ENCODE measurements at regions not wholly inside any gene's neighbourhood (a gene's known extent, or its start where the extent isn't known, plus 50 kb on each side); places are given as distances from the start of the nearest gene placed in this dataset.

DNA sequence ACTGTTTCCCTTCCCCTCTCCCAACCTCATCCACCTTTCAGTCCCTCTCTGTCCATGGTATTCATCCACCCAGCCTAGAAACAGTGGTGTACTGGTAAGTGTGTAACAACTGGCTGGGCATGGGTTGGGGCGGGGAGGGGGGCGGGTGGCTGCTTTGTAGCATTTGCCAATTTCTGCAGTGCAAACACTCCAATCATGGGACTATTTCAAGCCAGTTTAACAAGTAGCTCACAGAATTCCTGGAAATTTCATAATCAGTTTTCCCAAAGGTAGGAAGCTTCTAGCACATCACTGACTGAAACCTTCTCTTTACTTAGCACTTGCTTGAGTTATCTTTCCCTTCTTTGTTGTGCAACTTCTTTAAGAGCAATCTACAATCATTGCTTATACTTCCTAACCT, 100.8 kb upstream of the WASF3 start:
- no peaks in the 10 kb centered on the region for H3K4me1 ChIP-seq (ENCODE audit: control insufficient read depth, insufficient read depth, low read length)
- no peak for DNase-seq (ENCODE audit: low read depth, low spot score)
- H3K36me3 ChIP-seq (ENCODE audit: control insufficient read depth, insufficient read depth, low read length), result no peaks in the 10 kb centered on the region
- no peak overlapping the region for H3K4me3 ChIP-seq (ENCODE audit: low read length)
- H3K9me3 ChIP-seq (ENCODE audit: control insufficient read depth, insufficient read depth, low read length), result no peaks in the 10 kb centered on the region
- H3K27me3 ChIP-seq (ENCODE audit: control insufficient read depth, insufficient read depth, low read length), result no peaks in the 10 kb centered on the region
- no CpG with 5 or more reads among the region's 2 CpGs for WGBS (ENCODE audit: insufficient coverage, insufficient read length)
- H3K27ac ChIP-seq (ENCODE audit: low read length), result no peak overlapping the region

- Histone ChIP-seq H3K27ac (ENCODE audit: low read length) (no peak overlapping the region), H3K4me1 (ENCODE audit: control insufficient read depth, insufficient read depth, low read length) (no peaks in the 10 kb centered on the region), H3K9me3 (ENCODE audit: control insufficient read depth, insufficient read depth, low read length) (no peaks in the 10 kb centered on the region), H3K27me3 (ENCODE audit: control insufficient read depth, insufficient read depth, low read length) (no peaks in the 10 kb centered on the region), H3K4me3 (ENCODE audit: low read length) (no peak overlapping the region), H3K36me3 (ENCODE audit: control insufficient read depth, insufficient read depth, low read length) (no peaks in the 10 kb centered on the region)
- no peak for DNase-seq (ENCODE audit: low read depth, low spot score)
These were observed 100.3 kb upstream of the WASF3 start for GRCh38 chr13:26457212-26457611.

DNA sequence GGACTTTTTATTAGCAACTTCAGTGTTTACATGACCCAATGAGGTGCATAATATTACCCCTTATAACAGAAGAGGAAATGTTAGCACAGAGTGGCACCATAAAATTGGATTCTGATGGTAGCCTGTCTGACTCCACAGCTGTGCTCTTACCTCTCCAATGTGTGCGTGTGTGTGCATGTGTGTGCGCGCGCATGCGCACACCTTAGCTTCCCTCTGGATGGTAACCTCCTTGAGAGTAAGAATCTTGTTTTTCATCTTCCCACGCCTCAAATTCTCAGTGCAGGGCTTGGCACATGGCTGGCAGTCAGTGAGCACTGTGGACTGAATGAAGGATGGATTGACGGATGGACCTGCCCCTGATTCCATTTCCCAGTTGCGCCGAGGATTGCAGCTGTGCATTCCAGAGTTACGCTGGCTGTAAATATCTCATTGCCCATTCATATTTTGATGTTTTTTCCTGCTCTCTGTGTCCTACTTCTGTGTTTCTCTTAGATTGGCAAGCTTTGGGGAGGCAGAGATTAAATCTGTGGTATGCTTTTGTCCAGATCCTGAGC, 99.2 kb upstream of the WASF3 start:
- no peaks in the 10 kb centered on the region for H3K4me1 ChIP-seq (ENCODE audit: control insufficient read depth, insufficient read depth, low read length)
- no peaks in the 10 kb centered on the region for H3K9me3 ChIP-seq (ENCODE audit: control insufficient read depth, insufficient read depth, low read length)
- H3K27ac ChIP-seq (ENCODE audit: low read length), result no peak overlapping the region
- WGBS (ENCODE audit: insufficient coverage, insufficient read length), result no CpG with 5 or more reads among the region's 10 CpGs
- DNase-seq (ENCODE audit: low read depth, low spot score), result no peak
- no peak overlapping the region for H3K4me3 ChIP-seq (ENCODE audit: low read length)
- no peaks in the 10 kb centered on the region for H3K27me3 ChIP-seq (ENCODE audit: control insufficient read depth, insufficient read depth, low read length)
- H3K36me3 ChIP-seq (ENCODE audit: control insufficient read depth, insufficient read depth, low read length), result no peaks in the 10 kb centered on the region

DNA sequence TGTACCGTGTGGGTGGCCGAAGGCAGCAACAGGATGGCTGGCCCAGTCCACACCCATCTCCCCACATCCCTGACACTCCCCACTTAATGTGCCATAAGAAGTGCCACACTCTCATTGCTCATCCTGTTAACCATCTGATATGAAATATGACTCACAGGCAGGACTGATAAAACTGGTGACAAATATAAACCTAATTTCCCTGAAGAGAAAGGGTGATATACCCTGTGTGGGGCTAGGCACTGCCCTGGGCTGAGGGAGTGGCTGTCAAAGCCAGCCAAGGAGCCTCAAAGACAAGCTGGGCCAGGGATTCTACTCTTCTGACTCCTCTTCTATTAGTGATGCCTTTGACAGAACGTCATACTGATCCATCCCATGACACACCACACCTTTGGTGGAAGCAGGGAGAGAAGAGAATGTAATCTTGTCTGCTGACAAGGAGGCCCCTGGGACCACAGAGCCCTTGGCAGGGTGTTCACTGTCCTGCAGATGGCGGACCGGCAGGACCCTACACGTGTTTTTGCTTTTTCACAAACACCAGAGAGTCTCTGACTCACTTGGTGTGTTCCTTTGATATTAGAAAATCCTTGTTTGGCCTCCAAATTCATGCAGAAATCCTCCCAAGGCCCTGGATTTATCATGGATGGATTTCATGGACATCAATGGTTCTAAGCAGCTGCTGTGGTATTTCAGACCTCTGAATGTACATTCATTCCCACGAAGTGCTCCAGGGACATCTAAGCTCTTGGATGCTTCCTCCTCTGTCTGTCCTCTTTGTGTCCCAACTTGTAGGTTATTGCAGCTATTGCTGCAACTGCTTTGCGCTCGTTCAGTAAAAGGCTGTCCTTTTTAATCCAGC, 98.0 kb upstream of the WASF3 start:
- no CpG with 5 or more reads among the region's 9 CpGs for WGBS (ENCODE audit: insufficient coverage, insufficient read length)
- DNase-seq (ENCODE audit: low read depth, low spot score), result no peak
- H3K27ac ChIP-seq (ENCODE audit: low read length), result no peak overlapping the region

DNA sequence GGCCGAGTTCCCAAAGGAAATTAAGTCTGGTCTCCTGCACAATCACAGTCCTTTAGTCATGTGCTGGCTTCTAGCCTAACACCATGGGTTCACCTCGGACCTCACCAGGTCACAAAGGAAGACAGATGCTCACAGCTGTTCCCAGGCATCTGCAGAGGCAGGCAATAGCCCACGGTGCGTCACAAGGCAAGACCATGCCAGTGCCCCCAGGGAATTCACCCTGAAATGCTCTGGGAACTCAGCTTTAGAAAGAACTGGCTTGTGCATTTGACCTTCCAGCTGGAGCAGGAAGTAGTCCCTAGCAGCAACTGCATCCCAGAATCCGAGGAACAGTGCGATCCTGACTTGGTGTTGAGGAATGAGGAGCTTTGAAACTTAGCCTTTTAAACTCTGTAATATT, 96.8 kb upstream of the WASF3 start:
- DNase-seq (ENCODE audit: low read depth, low spot score), result no peak
- no peaks in the 10 kb centered on the region for H3K9me3 ChIP-seq (ENCODE audit: control insufficient read depth, insufficient read depth, low read length)
- no peaks in the 10 kb centered on the region for H3K4me1 ChIP-seq (ENCODE audit: control insufficient read depth, insufficient read depth, low read length)
- no peaks in the 10 kb centered on the region for H3K36me3 ChIP-seq (ENCODE audit: control insufficient read depth, insufficient read depth, low read length)
- no CpG with 5 or more reads among the region's 6 CpGs for WGBS (ENCODE audit: insufficient coverage, insufficient read length)
- no peak overlapping the region for H3K4me3 ChIP-seq (ENCODE audit: low read length)
- no peak overlapping the region for H3K27ac ChIP-seq (ENCODE audit: low read length)
- no peaks in the 10 kb centered on the region for H3K27me3 ChIP-seq (ENCODE audit: control insufficient read depth, insufficient read depth, low read length)

More for the DNA sequence above, 98.0 kb upstream of the WASF3 start:
- no peaks in the 10 kb centered on the region for H3K27me3 ChIP-seq (ENCODE audit: control insufficient read depth, insufficient read depth, low read length)
- H3K36me3 ChIP-seq (ENCODE audit: control insufficient read depth, insufficient read depth, low read length), result no peaks in the 10 kb centered on the region
- no peaks in the 10 kb centered on the region for H3K4me1 ChIP-seq (ENCODE audit: control insufficient read depth, insufficient read depth, low read length)
- no peak overlapping the region for H3K4me3 ChIP-seq (ENCODE audit: low read length)
- H3K9me3 ChIP-seq (ENCODE audit: control insufficient read depth, insufficient read depth, low read length), result no peaks in the 10 kb centered on the region

DNA sequence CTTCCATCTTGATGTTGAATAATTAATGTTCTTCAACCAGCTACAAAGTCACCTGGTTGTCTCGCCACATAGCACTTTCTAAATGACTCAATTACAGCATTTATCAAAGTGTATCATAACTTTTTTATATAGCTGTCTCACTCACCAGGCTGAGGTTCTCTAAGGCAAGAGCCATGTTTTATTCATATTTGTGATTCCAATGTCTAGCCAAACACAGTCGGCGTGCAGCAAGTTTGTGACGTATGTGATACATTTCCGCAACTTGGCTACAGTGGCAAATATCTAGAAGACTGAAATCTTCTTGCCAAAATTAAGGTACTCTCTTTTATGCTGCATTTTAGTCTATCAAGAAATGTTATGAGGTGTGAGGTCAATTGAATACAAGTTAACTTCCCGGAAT, 94.2 kb upstream of the WASF3 start:
- no peaks in the 10 kb centered on the region for H3K9me3 ChIP-seq (ENCODE audit: control insufficient read depth, insufficient read depth, low read length)
- no peak for DNase-seq (ENCODE audit: low read depth, low spot score)
- H3K36me3 ChIP-seq (ENCODE audit: control insufficient read depth, insufficient read depth, low read length), result no peaks in the 10 kb centered on the region
- no peaks in the 10 kb centered on the region for H3K27me3 ChIP-seq (ENCODE audit: control insufficient read depth, insufficient read depth, low read length)
- no peak overlapping the region for H3K27ac ChIP-seq (ENCODE audit: low read length)
- no peaks in the 10 kb centered on the region for H3K4me1 ChIP-seq (ENCODE audit: control insufficient read depth, insufficient read depth, low read length)
- no CpG with 5 or more reads among the region's 6 CpGs for WGBS (ENCODE audit: insufficient coverage, insufficient read length)
- no peak overlapping the region for H3K4me3 ChIP-seq (ENCODE audit: low read length)

- H3K4me1 ChIP-seq (ENCODE audit: control insufficient read depth, insufficient read depth, low read length), result no peaks in the 10 kb centered on the region
- WGBS (ENCODE audit: insufficient coverage, insufficient read length), result no CpG with 5 or more reads among the region's 5 CpGs
- no peaks in the 10 kb centered on the region for H3K27me3 ChIP-seq (ENCODE audit: control insufficient read depth, insufficient read depth, low read length)
- no peak overlapping the region for H3K4me3 ChIP-seq (ENCODE audit: low read length)
- no peaks in the 10 kb centered on the region for H3K36me3 ChIP-seq (ENCODE audit: control insufficient read depth, insufficient read depth, low read length)
- no peaks in the 10 kb centered on the region for H3K9me3 ChIP-seq (ENCODE audit: control insufficient read depth, insufficient read depth, low read length)
- no peak for DNase-seq (ENCODE audit: low read depth, low spot score)
- no peak overlapping the region for H3K27ac ChIP-seq (ENCODE audit: low read length)
These were observed 93.6 kb upstream of the WASF3 start for GRCh38 chr13:26463848-26464247.

- DNase-seq (ENCODE audit: low read depth, low spot score), result no peak
- Histone ChIP-seq H3K4me1 (ENCODE audit: control insufficient read depth, insufficient read depth, low read length) (no peaks in the 10 kb centered on the region), H3K36me3 (ENCODE audit: control insufficient read depth, insufficient read depth, low read length) (no peaks in the 10 kb centered on the region), H3K27me3 (ENCODE audit: control insufficient read depth, insufficient read depth, low read length) (no peaks in the 10 kb centered on the region), H3K9me3 (ENCODE audit: control insufficient read depth, insufficient read depth, low read length) (no peaks in the 10 kb centered on the region), H3K4me3 (ENCODE audit: low read length) (no peak overlapping the region), H3K27ac (ENCODE audit: low read length) (no peak overlapping the region)
- no CpG with 5 or more reads among the region's 12 CpGs for WGBS (ENCODE audit: insufficient coverage, insufficient read length)
These were observed 92.0 kb upstream of the WASF3 start for GRCh38 chr13:26465514-26465913.

GRCh38 chr13:26465954-26466353, 91.5 kb upstream of the WASF3 start:
- no peak for DNase-seq (ENCODE audit: low read depth, low spot score)
- Histone ChIP-seq H3K36me3 (ENCODE audit: control insufficient read depth, insufficient read depth, low read length) (no peaks in the 10 kb centered on the region), H3K9me3 (ENCODE audit: control insufficient read depth, insufficient read depth, low read length) (no peaks in the 10 kb centered on the region), H3K27me3 (ENCODE audit: control insufficient read depth, insufficient read depth, low read length) (no peaks in the 10 kb centered on the region), H3K4me3 (ENCODE audit: low read length) (no peak overlapping the region), H3K27ac (ENCODE audit: low read length) (no peak overlapping the region), H3K4me1 (ENCODE audit: control insufficient read depth, insufficient read depth, low read length) (no peaks in the 10 kb centered on the region)

GRCh38 chr13:26468265-26468801, 89.2 kb upstream of the WASF3 start:
- no peak for DNase-seq (ENCODE audit: low read depth, low spot score)
- H3K27me3 ChIP-seq (ENCODE audit: control insufficient read depth, insufficient read depth, low read length), result no peaks in the 10 kb centered on the region
- WGBS (ENCODE audit: insufficient coverage, insufficient read length), result no CpG with 5 or more reads among the region's 6 CpGs

DNA sequence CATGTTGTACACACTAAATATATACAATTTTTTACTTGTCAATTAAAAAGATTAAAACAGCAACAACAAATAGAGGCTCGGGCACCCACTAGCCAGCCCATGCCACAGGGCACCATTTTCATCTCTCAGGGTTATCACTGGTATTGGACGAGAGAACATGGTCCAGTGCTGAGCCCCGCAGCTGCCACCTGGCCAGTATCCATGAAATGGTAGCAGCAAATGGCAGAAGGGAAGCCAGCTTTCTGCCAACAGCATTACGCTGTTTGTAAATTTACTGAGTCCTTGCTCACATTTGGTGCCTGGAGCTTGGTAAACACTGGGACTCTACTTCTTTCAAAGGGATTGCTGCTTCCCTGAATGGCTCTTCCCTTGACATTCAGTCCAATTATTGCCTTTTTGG, 87.9 kb upstream of the WASF3 start:
- no CpG with 5 or more reads among the region's 4 CpGs for WGBS (ENCODE audit: insufficient coverage, insufficient read length)
- Histone ChIP-seq H3K9me3 (ENCODE audit: control insufficient read depth, insufficient read depth, low read length) (no peaks in the 10 kb centered on the region), H3K36me3 (ENCODE audit: control insufficient read depth, insufficient read depth, low read length) (no peaks in the 10 kb centered on the region), H3K27me3 (ENCODE audit: control insufficient read depth, insufficient read depth, low read length) (no peaks in the 10 kb centered on the region), H3K4me1 (ENCODE audit: control insufficient read depth, insufficient read depth, low read length) (peaks cover 4% of the 10 kb centered on the region), H3K27ac (ENCODE audit: low read length) (no peak overlapping the region), H3K4me3 (ENCODE audit: low read length) (no peak overlapping the region)
- DNase-seq (ENCODE audit: low read depth, low spot score), result no peak

More at GRCh38 chr13:26468265-26468801, 89.2 kb upstream of the WASF3 start:
- Histone ChIP-seq H3K4me1 (ENCODE audit: control insufficient read depth, insufficient read depth, low read length) (no peaks in the 10 kb centered on the region), H3K27ac (ENCODE audit: low read length) (no peak overlapping the region), H3K4me3 (ENCODE audit: low read length) (no peak overlapping the region), H3K9me3 (ENCODE audit: control insufficient read depth, insufficient read depth, low read length) (no peaks in the 10 kb centered on the region), H3K36me3 (ENCODE audit: control insufficient read depth, insufficient read depth, low read length) (no peaks in the 10 kb centered on the region)
